Dendritic cell treated with granulocyte-macrophage colony-stimulating factor and Interleukin-4, amounts not matched to agents 40 ng/mL and 50 ng/mL, for 4 days (primary cell): ENCODE measurements at regions not wholly inside any gene's neighbourhood (a gene's known extent, or its start where the extent isn't known, plus 50 kb on each side); places are given as distances from the start of the nearest gene placed in this dataset.
"Not testable (repeated sequence)": the region's sequence is repeated elsewhere in the genome, so short reads cannot be mapped to it uniquely, and the experiment has no call there.

Experiments used
- H3K27ac Mint-ChIP-seq: one replicate; pipeline ENCODE4 v1.8.0; 2022; ENCODE audit warnings: mild to moderate bottlenecking, mixed read lengths
- H3K27me3 Mint-ChIP-seq: one replicate; pipeline ENCODE4 v1.8.0; 2022; ENCODE audit warnings: mild to moderate bottlenecking, mixed read lengths
- H3K36me3 Mint-ChIP-seq: one replicate; pipeline ENCODE4 v1.8.0; 2022; ENCODE audit warnings: low read depth, mixed read lengths
- H3K4me1 Mint-ChIP-seq: one replicate; pipeline ENCODE4 v1.8.0; 2022; ENCODE audit warnings: low read depth, mixed read lengths
- H3K4me3 Mint-ChIP-seq: one replicate; pipeline ENCODE4 v1.8.0; 2022; ENCODE audit warnings: mild to moderate bottlenecking, moderate library complexity, mixed read lengths
- H3K9me3 Mint-ChIP-seq: one replicate; pipeline ENCODE4 v1.8.0; 2022; ENCODE audit warnings: mixed read lengths
- intact Hi-C: fragments of 100-400 bp; cut with micrococcal nuclease; formaldehyde crosslinking; loops from one replicate; pipeline ENCODE4 v1.15.0; 2022

- no peaks in the 10 kb centered on the region for H3K4me1 Mint-ChIP-seq
- no peaks in the 10 kb centered on the region for H3K36me3 Mint-ChIP-seq
- H3K27ac Mint-ChIP-seq, result no peak overlapping the region
- no peaks in the 10 kb centered on the region for H3K27me3 Mint-ChIP-seq
- H3K4me3 Mint-ChIP-seq, result no peak overlapping the region
- H3K9me3 Mint-ChIP-seq, result peaks cover 9% of the 10 kb centered on the region
- intact Hi-C loops, result no loop called here
Observed at GRCh38 chr19:31535691-31536460, 186.6 kb upstream of the TSHZ3 start.

DNA sequence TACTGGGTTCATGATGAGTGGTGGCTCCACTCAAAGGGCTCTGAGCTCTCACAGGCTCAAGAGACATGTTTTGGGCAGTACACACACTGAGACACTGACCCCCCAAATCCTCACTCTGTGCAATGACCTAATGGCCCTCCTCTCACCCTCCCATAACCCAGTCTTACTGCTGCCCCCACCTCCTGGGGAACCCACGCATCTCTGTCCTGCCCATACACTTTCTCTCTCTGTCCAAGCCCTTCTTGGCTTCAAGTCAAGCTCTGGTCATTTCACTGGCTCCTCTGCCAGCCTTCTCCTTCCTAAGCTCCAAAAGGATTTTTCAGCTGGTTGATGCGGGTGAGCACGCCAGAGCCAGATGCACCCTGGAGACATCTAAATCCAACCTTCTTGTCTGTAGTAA, 187.9 kb upstream of the TSHZ3 start:
- Mint-ChIP-seq H3K9me3 (peaks cover 9% of the 10 kb centered on the region), H3K4me3 (no peak overlapping the region), H3K27ac (no peak overlapping the region), H3K27me3 (no peaks in the 10 kb centered on the region), H3K36me3 (no peaks in the 10 kb centered on the region), H3K4me1 (no peaks in the 10 kb centered on the region)
- intact Hi-C loops, result no loop called here

DNA sequence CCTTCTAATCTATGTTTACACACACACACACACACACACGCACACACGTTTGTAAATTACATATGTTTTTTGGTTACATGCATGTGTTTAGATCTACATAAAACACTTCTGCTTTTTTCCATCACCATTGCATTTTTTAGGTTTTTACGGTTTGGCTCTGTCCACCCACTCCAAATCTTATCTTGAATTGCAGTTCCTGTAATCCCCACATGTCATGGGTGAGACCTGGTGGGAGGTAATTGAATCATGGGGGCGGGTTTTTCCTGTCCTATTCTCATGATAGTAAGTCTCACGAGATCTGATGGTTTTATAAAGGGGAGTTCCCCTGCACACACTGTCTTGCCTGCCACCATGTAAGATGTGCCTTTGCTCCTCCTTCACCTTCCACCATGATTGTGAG, 188.7 kb upstream of the TSHZ3 start:
- H3K27ac Mint-ChIP-seq, H3K4me1 Mint-ChIP-seq, H3K4me3 Mint-ChIP-seq, intact Hi-C loops, H3K27me3 Mint-ChIP-seq, H3K9me3 Mint-ChIP-seq, H3K36me3 Mint-ChIP-seq: not testable (repeated sequence)

DNA sequence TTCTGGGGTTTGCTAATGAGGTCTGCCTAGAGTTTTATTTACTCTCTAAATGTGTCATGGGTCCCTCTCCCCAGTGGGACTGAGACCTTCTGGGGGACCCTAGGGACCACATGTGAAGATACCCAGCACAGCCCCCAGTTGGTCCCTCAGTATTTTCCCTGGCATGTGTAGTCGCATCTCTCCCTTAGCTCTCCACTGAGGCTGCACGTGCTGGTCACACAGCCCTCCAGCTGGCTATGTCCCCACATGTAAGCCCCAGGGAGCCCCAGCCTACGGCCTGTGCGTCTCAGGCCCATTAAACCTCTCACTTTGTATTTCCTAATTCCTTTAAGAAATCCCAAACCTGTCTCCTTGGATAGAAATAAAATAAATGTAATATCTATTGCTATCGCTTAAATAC, 189.6 kb upstream of the TSHZ3 start:
- no peaks in the 10 kb centered on the region for H3K36me3 Mint-ChIP-seq
- H3K9me3 Mint-ChIP-seq, result peaks cover 9% of the 10 kb centered on the region
- H3K27ac Mint-ChIP-seq, result no peak overlapping the region
- H3K27me3 Mint-ChIP-seq, result no peaks in the 10 kb centered on the region
- intact Hi-C loops, result no loop called here
- H3K4me3 Mint-ChIP-seq, result no peak overlapping the region
- H3K4me1 Mint-ChIP-seq, result no peaks in the 10 kb centered on the region

- peaks cover 9% of the 10 kb centered on the region for H3K9me3 Mint-ChIP-seq
- intact Hi-C loops, result no loop called here
- H3K36me3 Mint-ChIP-seq, result no peaks in the 10 kb centered on the region
- H3K27ac Mint-ChIP-seq, result no peak overlapping the region
- no peak overlapping the region for H3K4me3 Mint-ChIP-seq
- no peaks in the 10 kb centered on the region for H3K27me3 Mint-ChIP-seq
- no peaks in the 10 kb centered on the region for H3K4me1 Mint-ChIP-seq
Observed at GRCh38 chr19:31539386-31539785, 190.2 kb upstream of the TSHZ3 start.

DNA sequence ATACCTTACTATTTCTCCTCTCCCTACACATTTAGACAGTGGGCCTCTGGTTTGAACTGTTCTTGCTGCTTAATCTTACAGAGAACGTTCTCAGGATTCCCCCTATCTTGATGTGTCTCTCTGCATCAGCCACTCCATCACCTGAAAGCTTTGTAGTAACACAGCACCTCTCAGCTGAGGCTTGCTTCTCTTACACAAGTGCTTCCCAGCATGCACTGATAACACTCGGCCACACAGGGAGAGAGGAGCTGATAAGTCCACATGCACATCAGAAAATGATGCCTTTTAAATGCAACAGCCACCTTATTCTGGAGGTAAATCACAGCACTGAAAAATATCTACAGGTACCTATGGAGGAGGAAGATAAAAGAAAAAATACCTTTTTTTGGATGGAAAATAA, 192.2 kb upstream of the TSHZ3 start:
- no peaks in the 10 kb centered on the region for H3K27me3 Mint-ChIP-seq
- H3K4me3 Mint-ChIP-seq, result no peak overlapping the region
- no peaks in the 10 kb centered on the region for H3K4me1 Mint-ChIP-seq
- no peak overlapping the region for H3K27ac Mint-ChIP-seq
- no peaks in the 10 kb centered on the region for H3K36me3 Mint-ChIP-seq
- peaks cover 9% of the 10 kb centered on the region for H3K9me3 Mint-ChIP-seq
- intact Hi-C loops, result no loop called here

DNA sequence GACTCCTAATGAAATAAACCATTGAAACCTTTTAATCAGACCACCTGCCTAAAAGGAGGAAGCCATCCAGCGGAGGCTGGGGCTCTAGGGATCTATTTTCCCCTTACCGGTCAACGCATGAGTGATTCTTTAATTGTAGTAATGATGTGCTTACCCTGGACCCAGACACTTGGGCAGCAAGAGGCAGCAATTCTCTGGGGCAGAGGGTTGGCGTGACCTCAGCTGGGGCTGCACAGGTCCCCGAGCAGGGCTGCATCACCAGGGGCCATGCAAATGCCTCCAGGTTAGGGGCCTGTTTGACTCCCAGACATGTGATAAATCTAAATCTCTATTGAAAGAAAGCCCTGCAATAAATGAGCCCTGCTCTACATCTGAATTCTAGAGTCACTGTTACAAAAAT, 194.2 kb upstream of the TSHZ3 start:
- Mint-ChIP-seq H3K27me3 (no peaks in the 10 kb centered on the region), H3K4me3 (no peak overlapping the region), H3K4me1 (no peaks in the 10 kb centered on the region), H3K9me3 (no peaks in the 10 kb centered on the region), H3K27ac (no peak overlapping the region), H3K36me3 (no peaks in the 10 kb centered on the region)
- intact Hi-C loops, result no loop called here

- Mint-ChIP-seq H3K4me3 (no peak overlapping the region), H3K9me3 (no peaks in the 10 kb centered on the region), H3K27me3 (no peaks in the 10 kb centered on the region), H3K4me1 (no peaks in the 10 kb centered on the region), H3K36me3 (no peaks in the 10 kb centered on the region), H3K27ac (no peak overlapping the region)
- intact Hi-C loops, result no loop called here
Observed at GRCh38 chr19:31545777-31546176, 196.5 kb upstream of the TSHZ3 start.

DNA sequence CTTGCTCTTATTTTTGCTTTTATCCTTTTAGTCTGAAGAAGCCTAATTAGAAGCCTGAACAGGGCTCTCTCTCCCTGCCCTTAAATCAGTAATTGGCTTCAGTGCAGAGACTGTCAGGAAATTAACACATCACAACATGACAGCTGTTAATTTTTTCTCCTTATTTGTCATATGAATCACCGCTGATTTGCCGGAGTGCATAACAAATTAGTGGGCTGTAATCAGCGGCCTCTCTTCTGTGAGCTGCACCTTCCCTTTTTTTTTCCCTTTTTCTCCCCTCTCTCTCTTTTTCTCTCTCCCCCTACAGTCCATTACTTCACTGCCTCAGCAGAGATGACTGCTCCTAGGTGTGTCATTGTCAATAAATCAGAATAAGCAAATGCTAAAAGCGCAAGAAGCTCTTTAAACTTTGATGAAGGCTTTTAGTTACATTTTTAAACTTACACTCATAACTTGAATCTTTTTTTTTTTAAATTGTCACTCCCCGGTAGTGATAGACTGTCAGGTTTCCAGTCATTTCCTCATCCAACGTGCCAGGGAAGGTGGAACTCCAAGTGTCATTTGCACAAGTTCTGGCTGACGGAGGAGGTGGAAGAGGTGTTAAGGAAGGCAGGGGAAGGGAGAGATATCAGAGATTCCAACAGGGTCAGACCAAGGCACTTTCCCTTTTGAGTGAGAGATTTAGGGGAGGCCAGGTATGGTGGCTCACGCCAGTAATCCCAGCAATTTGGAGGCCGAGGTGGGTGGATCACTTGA, 197.1 kb upstream of the TSHZ3 start:
- H3K27ac Mint-ChIP-seq, result no peak overlapping the region
- H3K36me3 Mint-ChIP-seq, result no peaks in the 10 kb centered on the region
- intact Hi-C loops, result no loop called here
- no peaks in the 10 kb centered on the region for H3K4me1 Mint-ChIP-seq
- H3K27me3 Mint-ChIP-seq, result no peaks in the 10 kb centered on the region
- H3K9me3 Mint-ChIP-seq, result no peaks in the 10 kb centered on the region
- no peak overlapping the region for H3K4me3 Mint-ChIP-seq

GRCh38 chr19:31548941-31549340, 199.7 kb upstream of the TSHZ3 start:
- Mint-ChIP-seq H3K36me3 (no peaks in the 10 kb centered on the region), H3K4me3 (no peak overlapping the region), H3K27ac (no peak overlapping the region), H3K4me1 (no peaks in the 10 kb centered on the region), H3K9me3 (no peaks in the 10 kb centered on the region), H3K27me3 (no peaks in the 10 kb centered on the region)
- intact Hi-C loops, result no loop called here

GRCh38 chr19:31553112-31553845, 204.0 kb upstream of the TSHZ3 start:
- H3K27ac Mint-ChIP-seq, result no peak overlapping the region
- peaks cover 6% of the 10 kb centered on the region for H3K9me3 Mint-ChIP-seq
- intact Hi-C loops, result no loop called here
- no peaks in the 10 kb centered on the region for H3K36me3 Mint-ChIP-seq
- no peaks in the 10 kb centered on the region for H3K4me1 Mint-ChIP-seq
- H3K4me3 Mint-ChIP-seq, result no peak overlapping the region
- H3K27me3 Mint-ChIP-seq, result no peaks in the 10 kb centered on the region

DNA sequence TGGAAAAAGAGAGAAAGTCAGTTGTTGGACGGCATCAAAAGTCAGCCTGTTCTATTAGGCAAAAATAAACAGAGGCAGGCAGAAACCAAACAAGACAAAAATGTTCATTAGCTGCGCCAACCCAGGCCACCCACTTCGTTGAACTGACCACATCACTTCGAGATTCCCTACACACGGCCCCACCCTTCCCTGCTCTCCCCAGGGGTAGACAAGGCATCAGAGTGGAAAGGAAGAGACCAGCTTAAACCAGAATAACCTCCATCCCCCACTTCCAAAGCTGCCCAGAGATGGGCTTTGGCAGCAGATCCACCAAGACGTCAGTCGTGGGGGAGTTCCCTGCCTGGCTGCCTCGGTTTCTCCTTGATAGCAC, 204.6 kb upstream of the TSHZ3 start:
- Mint-ChIP-seq H3K9me3 (peaks cover 11% of the 10 kb centered on the region), H3K36me3 (no peaks in the 10 kb centered on the region), H3K27me3 (no peaks in the 10 kb centered on the region), H3K4me1 (no peaks in the 10 kb centered on the region), H3K4me3 (no peak overlapping the region), H3K27ac (no peak overlapping the region)
- intact Hi-C loops, result no loop called here

GRCh38 chr19:31554360-31554759, 205.1 kb upstream of the TSHZ3 start:
- no peak overlapping the region for H3K27ac Mint-ChIP-seq
- intact Hi-C loops, result no loop called here
- H3K27me3 Mint-ChIP-seq, result no peaks in the 10 kb centered on the region
- no peak overlapping the region for H3K4me3 Mint-ChIP-seq
- no peaks in the 10 kb centered on the region for H3K36me3 Mint-ChIP-seq
- H3K9me3 Mint-ChIP-seq, result peaks cover 13% of the 10 kb centered on the region
- no peaks in the 10 kb centered on the region for H3K4me1 Mint-ChIP-seq

DNA sequence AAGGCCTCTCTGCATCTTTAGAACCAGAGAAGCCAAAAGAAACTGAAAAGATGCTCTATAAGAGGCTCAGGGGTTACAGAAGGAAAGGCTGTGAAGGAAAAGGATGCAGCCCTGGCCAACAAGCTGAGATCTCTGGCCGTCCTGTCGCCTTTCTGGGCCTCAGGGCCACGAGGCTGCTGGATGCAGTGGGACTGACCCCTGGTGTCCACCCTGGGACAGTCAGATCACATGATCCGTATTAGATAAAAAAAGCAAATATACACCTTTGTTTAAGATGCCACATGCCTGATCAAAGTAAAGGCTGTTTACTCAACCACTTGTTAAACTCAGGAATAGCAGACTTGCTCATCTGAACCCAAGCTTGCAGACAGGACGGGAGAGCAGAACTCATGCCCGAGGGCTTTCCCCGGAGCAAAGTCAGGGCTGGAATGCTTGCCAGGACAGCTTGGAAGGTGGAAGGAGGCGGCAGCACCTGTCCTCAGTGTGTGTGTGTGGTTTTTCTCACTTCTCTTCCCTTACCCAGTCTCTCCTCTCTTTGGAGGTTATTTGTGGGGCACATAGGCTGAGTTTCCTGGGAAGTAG, 206.5 kb upstream of the TSHZ3 start:
- intact Hi-C loops, result no loop called here
- no peak overlapping the region for H3K27ac Mint-ChIP-seq
- H3K4me1 Mint-ChIP-seq, result no peaks in the 10 kb centered on the region
- H3K9me3 Mint-ChIP-seq, result peaks cover 21% of the 10 kb centered on the region
- no peak overlapping the region for H3K4me3 Mint-ChIP-seq
- no peaks in the 10 kb centered on the region for H3K36me3 Mint-ChIP-seq
- H3K27me3 Mint-ChIP-seq, result no peaks in the 10 kb centered on the region
